Mucosa of rectum (tissue), 2 donors: ENCODE measurements at regions not wholly inside any gene's neighbourhood (a gene's known extent, or its start where the extent isn't known, plus 50 kb on each side); places are given as distances from the start of the nearest gene placed in this dataset.

Source experiments
- H3K27ac ChIP-seq, 2 donors: one replicate each; pipeline ENCODE4 v1.7.0; 2013; ENCODE audit warnings: inconsistent platforms in 2 of 2, low read depth in 2 of 2, low read length in 2 of 2
- H3K27me3 ChIP-seq, 2 donors: one replicate each; pipeline ENCODE4 v1.7.0; 2013; ENCODE audit warnings: low read length in 2 of 2; ENCODE audit not compliant: control insufficient read depth in 2 of 2, insufficient read depth in 2 of 2
- H3K36me3 ChIP-seq, 2 donors: one replicate each; pipeline ENCODE4 v1.7.0; 2013; ENCODE audit warnings: low read length in 2 of 2; ENCODE audit not compliant: control insufficient read depth in 2 of 2, insufficient read depth in 2 of 2
- H3K4me1 ChIP-seq, 2 donors: one replicate each; pipeline ENCODE4 v1.7.0; 2013; ENCODE audit warnings: low read length in 2 of 2, mild to moderate bottlenecking in 1 of 2; ENCODE audit not compliant: control insufficient read depth in 2 of 2, insufficient read depth in 2 of 2
- H3K4me3 ChIP-seq, 2 donors: one replicate each; pipeline ENCODE4 v1.7.0; 2013; ENCODE audit warnings: low read length in 2 of 2
- H3K9ac ChIP-seq, 2 donors: one replicate each; pipeline ENCODE4 v1.7.0; 2013; ENCODE audit warnings: low read length in 2 of 2, low read depth in 1 of 2, mild to moderate bottlenecking in 1 of 2
- H3K9me3 ChIP-seq, 2 donors: one replicate each; pipeline ENCODE4 v1.7.0; 2013; ENCODE audit warnings: low read length in 2 of 2; ENCODE audit not compliant: control insufficient read depth in 2 of 2
- donor health status: healthy.
- donor health status: Normal muscosa, but diverticular disease.

- Histone ChIP-seq H3K4me1 (peaks cover 12 to 30% of the 10 kb centered on the region in 2 donors), H3K27me3 (no peaks in the 10 kb centered on the region), H3K36me3 (no peaks in the 10 kb centered on the region), H3K4me3 (no peak overlapping the region), H3K27ac (peak overlapping the region; percentile 74 to 94), H3K9me3 (no peaks in the 10 kb centered on the region), H3K9ac (peak overlapping the region in 1 of 2 donors; percentile 52)
Observed at GRCh38 chr15:35305946-35306345, 220.9 kb upstream of the NANOGP8 start.

GRCh38 chr15:35305031-35305550, 220.0 kb upstream of the NANOGP8 start:
- Histone ChIP-seq H3K4me1 (peaks cover 12 to 30% of the 10 kb centered on the region in 2 donors), H3K9ac (no peak overlapping the region), H3K4me3 (no peak overlapping the region), H3K9me3 (no peaks in the 10 kb centered on the region), H3K27ac (peak overlapping the region in 1 of 2 donors; percentile 94), H3K36me3 (no peaks in the 10 kb centered on the region), H3K27me3 (no peaks in the 10 kb centered on the region)

DNA sequence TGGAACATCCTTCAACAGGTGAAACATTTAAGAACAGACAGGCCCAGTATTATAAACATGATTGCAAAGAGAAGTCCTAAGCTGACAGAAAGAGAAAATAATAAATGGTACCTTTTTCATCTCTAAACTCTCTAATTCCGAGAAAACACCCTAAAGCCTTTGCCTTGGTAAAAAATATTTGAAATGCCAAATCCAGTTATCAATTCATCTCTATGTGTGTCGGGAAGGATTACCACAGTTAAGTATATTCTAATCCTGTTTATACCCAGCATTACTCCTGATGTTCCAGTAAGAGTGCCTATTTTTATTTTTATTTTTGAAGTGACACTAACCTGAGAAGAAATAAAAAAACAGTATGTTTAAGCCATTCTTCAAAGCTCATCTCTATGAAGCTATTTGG, 219.3 kb upstream of the NANOGP8 start:
- no peak overlapping the region for H3K27ac ChIP-seq

GRCh38 chr15:35302334-35302733, 217.2 kb upstream of the NANOGP8 start:
- Histone ChIP-seq H3K27me3 (no peaks in the 10 kb centered on the region), H3K4me1 (peaks cover 6 to 15% of the 10 kb centered on the region in 2 donors), H3K4me3 (no peak overlapping the region), H3K9ac (no peak overlapping the region), H3K36me3 (no peaks in the 10 kb centered on the region), H3K9me3 (no peaks in the 10 kb centered on the region), H3K27ac (no peak overlapping the region)

More for the DNA sequence above, 219.3 kb upstream of the NANOGP8 start:
- Histone ChIP-seq H3K4me1 (peaks cover 8 to 25% of the 10 kb centered on the region in 2 donors), H3K4me3 (no peak overlapping the region), H3K36me3 (no peaks in the 10 kb centered on the region), H3K9ac (no peak overlapping the region), H3K27me3 (no peaks in the 10 kb centered on the region), H3K9me3 (no peaks in the 10 kb centered on the region)

DNA sequence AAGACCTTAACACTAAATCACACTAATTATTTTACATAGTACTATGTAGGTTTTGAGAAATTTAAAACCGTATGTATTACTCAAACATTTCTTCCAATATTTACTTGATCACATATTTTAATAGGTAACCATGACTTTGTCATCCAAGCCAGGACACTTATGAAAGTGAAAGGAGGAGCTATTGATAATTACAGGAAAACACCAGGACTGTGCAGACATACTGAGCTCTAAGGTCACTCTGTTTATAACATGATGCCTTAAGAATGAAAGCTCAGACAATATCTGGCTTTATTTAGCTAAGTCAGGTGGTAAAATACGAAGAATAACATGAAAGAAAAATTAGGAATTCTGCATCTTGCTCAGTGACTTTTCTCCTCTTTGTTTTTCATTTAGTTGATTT, 216.0 kb upstream of the NANOGP8 start:
- peaks cover 0 to 8% of the 10 kb centered on the region in 2 donors for H3K4me1 ChIP-seq
- H3K27me3 ChIP-seq = no peaks in the 10 kb centered on the region
- no peaks in the 10 kb centered on the region for H3K36me3 ChIP-seq
- H3K9ac ChIP-seq = no peak overlapping the region
- no peak overlapping the region for H3K4me3 ChIP-seq
- H3K9me3 ChIP-seq = no peaks in the 10 kb centered on the region
- H3K27ac ChIP-seq = no peak overlapping the region

- Histone ChIP-seq H3K27me3 (no peaks in the 10 kb centered on the region), H3K36me3 (no peaks in the 10 kb centered on the region), H3K9me3 (no peaks in the 10 kb centered on the region), H3K4me1 (no peaks in the 10 kb centered on the region), H3K27ac (no peak overlapping the region), H3K9ac (no peak overlapping the region), H3K4me3 (no peak overlapping the region)
Observed at GRCh38 chr15:35299059-35299735, 214.1 kb upstream of the NANOGP8 start.

GRCh38 chr15:35298509-35298908, 213.4 kb upstream of the NANOGP8 start:
- Histone ChIP-seq H3K4me1 (peaks cover 0 to 6% of the 10 kb centered on the region in 2 donors), H3K36me3 (no peaks in the 10 kb centered on the region), H3K9me3 (no peaks in the 10 kb centered on the region), H3K9ac (no peak overlapping the region), H3K4me3 (no peak overlapping the region), H3K27ac (no peak overlapping the region), H3K27me3 (no peaks in the 10 kb centered on the region)

DNA sequence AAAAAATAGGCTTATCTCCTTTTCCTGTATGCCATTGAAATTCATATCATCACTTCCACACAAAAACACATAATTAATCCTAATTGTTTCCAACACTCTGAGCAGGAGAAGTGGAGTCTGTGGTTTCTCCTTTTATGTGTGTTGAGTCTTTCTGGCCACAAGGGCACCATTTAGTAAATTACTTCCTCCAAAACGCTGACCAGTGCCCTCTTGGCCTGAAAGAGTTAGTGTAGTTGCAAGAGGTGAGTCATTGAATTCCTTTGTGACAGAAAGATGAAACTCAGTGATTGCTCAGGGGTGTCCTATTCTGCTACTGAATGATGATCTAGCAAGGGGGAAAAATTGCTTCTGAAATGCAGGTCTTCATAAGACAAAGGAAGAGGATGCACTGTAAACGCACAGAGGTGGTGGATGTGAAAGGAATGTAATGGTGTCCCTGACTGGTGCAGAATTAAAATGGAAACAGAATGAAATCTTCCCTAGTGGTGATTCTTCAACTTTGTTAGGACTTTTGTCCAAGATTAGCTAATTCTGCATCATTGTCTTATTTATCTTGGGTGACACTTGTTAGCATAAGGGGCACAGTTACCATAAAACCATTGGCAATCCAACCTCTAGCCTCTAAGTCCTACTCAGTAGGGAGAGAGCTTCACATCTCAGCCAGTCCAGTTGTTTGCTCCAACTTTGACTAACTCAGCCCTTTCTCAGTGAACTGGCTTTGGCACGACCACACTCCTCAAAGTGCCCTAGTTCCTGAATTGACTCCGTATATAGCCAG, 208.4 kb upstream of the NANOGP8 start:
- Histone ChIP-seq H3K36me3 (no peaks in the 10 kb centered on the region), H3K4me1 (peaks cover 6 to 14% of the 10 kb centered on the region in 2 donors), H3K27ac (no peak overlapping the region), H3K9ac (no peak overlapping the region), H3K4me3 (peak overlapping the region in 1 of 2 donors; percentile 2), H3K9me3 (no peaks in the 10 kb centered on the region), H3K27me3 (no peaks in the 10 kb centered on the region)

- H3K27me3 ChIP-seq = no peaks in the 10 kb centered on the region
- H3K36me3 ChIP-seq = no peaks in the 10 kb centered on the region
- no peak overlapping the region for H3K9ac ChIP-seq
- peak overlapping the region in 1 of 2 donors; percentile 53 for H3K27ac ChIP-seq
- H3K9me3 ChIP-seq = no peaks in the 10 kb centered on the region
- peaks cover 6 to 14% of the 10 kb centered on the region in 2 donors for H3K4me1 ChIP-seq
- H3K4me3 ChIP-seq = peak overlapping the region in 1 of 2 donors; percentile 4
Observed at GRCh38 chr15:35290301-35290721, 205.2 kb upstream of the NANOGP8 start.

DNA sequence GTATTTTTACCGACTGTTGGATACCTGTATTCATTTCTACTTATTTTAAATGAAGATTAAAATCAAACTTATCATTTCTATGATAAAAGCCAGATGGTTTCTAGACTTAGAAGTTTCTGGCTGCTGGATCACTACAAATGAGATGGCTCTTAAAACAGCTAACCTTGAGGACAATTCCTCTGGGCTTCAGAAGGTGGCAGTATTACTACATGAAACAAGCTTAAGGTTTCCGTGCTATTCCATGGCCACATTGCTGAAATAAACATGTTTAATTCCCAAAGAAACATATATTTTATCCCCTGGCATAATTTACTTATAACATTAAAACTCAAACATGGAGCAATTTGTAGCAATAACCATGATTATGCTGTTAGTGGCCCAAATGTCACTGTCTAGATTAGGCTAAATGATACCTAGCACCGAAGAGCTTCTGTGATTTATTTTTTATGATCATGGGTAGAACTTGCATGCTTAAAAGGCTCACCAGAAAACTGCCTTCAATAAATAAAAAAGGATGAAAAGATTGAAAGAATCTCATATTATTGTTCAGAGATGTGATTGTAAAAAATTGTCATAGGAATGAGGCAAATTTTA, 204.0 kb upstream of the NANOGP8 start:
- no peaks in the 10 kb centered on the region for H3K9me3 ChIP-seq
- peak overlapping the region in 1 of 2 donors; percentile 11 for H3K9ac ChIP-seq
- H3K27me3 ChIP-seq = no peaks in the 10 kb centered on the region

More for the DNA sequence above, 204.0 kb upstream of the NANOGP8 start:
- H3K4me1 ChIP-seq = peaks cover 6 to 14% of the 10 kb centered on the region in 2 donors
- H3K36me3 ChIP-seq = no peaks in the 10 kb centered on the region
- peak overlapping the region in 1 of 2 donors; percentile 46 for H3K4me3 ChIP-seq
- H3K27ac ChIP-seq = no peak overlapping the region
